ENCODE measurements at regions not wholly inside any gene's neighbourhood (a gene's known extent, or its start where the extent isn't known, plus 50 kb on each side); places are given as distances from the start of the nearest gene placed in this dataset.

GRCh38 chr15:24039683-24040082 lies 352.6 kb upstream of the NDN start:
- TF ChIP-seq, protein P1, sequence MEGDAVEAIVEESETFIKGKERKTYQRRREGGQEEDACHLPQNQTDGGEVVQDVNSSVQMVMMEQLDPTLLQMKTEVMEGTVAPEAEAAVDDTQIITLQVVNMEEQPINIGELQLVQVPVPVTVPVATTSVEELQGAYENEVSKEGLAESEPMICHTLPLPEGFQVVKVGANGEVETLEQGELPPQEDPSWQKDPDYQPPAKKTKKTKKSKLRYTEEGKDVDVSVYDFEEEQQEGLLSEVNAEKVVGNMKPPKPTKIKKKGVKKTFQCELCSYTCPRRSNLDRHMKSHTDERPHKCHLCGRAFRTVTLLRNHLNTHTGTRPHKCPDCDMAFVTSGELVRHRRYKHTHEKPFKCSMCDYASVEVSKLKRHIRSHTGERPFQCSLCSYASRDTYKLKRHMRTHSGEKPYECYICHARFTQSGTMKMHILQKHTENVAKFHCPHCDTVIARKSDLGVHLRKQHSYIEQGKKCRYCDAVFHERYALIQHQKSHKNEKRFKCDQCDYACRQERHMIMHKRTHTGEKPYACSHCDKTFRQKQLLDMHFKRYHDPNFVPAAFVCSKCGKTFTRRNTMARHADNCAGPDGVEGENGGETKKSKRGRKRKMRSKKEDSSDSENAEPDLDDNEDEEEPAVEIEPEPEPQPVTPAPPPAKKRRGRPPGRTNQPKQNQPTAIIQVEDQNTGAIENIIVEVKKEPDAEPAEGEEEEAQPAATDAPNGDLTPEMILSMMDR (IDR thresholded peaks at IDR 0.05 in 2 of 3, conservative IDR thresholded peaks at IDR 0.05 in 1 of 3; ENCODE audit: borderline replicate concordance in 1 of 3, insufficient read depth in 1 of 3, low read depth in 2 of 3, low read length in 2 of 3): no peak
- TF ChIP-seq SIN3A (IDR thresholded peaks at IDR 0.05; ENCODE audit: low read depth) (no peak), ZFX (IDR thresholded peaks at IDR 0.05) (no peak), EZH2 (IDR thresholded peaks at IDR 0.05) (no peak), POLR2AphosphoS5 (IDR thresholded peaks at IDR 0.05; ENCODE audit: low read depth, low read length) (no peak), YY1 (IDR thresholded peaks at IDR 0.05; ENCODE audit: extremely low read depth, insufficient replicate concordance, low read depth, low read length) (no peak), POLR2A (IDR thresholded peaks at IDR 0.05; ENCODE audit: borderline replicate concordance, extremely low read depth, insufficient read depth, insufficient read length) (no peak), ZNF274 (IDR thresholded peaks at IDR 0.05; ENCODE audit: low read depth, low read length) (no peak), RAD21 (IDR thresholded peaks at IDR 0.05; ENCODE audit: low read depth) (no peak), CEBPB (IDR thresholded peaks at IDR 0.05; ENCODE audit: low read depth) (no peak), FOSL1 (IDR thresholded peaks at IDR 0.05; ENCODE audit: low read depth) (no peak), EZH2phosphoT487 (IDR thresholded peaks at IDR 0.05; ENCODE audit: borderline replicate concordance) (no peak), SP1 (IDR thresholded peaks at IDR 0.05; ENCODE audit: low read depth) (no peak)
- TF ChIP-seq, protein P2, sequence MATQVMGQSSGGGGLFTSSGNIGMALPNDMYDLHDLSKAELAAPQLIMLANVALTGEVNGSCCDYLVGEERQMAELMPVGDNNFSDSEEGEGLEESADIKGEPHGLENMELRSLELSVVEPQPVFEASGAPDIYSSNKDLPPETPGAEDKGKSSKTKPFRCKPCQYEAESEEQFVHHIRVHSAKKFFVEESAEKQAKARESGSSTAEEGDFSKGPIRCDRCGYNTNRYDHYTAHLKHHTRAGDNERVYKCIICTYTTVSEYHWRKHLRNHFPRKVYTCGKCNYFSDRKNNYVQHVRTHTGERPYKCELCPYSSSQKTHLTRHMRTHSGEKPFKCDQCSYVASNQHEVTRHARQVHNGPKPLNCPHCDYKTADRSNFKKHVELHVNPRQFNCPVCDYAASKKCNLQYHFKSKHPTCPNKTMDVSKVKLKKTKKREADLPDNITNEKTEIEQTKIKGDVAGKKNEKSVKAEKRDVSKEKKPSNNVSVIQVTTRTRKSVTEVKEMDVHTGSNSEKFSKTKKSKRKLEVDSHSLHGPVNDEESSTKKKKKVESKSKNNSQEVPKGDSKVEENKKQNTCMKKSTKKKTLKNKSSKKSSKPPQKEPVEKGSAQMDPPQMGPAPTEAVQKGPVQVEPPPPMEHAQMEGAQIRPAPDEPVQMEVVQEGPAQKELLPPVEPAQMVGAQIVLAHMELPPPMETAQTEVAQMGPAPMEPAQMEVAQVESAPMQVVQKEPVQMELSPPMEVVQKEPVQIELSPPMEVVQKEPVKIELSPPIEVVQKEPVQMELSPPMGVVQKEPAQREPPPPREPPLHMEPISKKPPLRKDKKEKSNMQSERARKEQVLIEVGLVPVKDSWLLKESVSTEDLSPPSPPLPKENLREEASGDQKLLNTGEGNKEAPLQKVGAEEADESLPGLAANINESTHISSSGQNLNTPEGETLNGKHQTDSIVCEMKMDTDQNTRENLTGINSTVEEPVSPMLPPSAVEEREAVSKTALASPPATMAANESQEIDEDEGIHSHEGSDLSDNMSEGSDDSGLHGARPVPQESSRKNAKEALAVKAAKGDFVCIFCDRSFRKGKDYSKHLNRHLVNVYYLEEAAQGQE (IDR thresholded peaks at IDR 0.05; ENCODE audit: low read depth): no peak

Measured in HCT116 (cell line).